WTC11 (cell line): ENCODE measurements at regions not wholly inside any gene's neighbourhood (a gene's known extent, or its start where the extent isn't known, plus 50 kb on each side); places are given as distances from the start of the nearest gene placed in this dataset.

ENCODE experiments used
- ATAC-seq: fragments of 200-7000 bp; cut with Tn5 transposase; 2 replicates; pipeline ENCODE4 v1.10.0; 2021; ENCODE audit warnings: mild to moderate bottlenecking, moderate library complexity
- CTCF ChIA-PET: fragments of 300-600 bp; sonication (Branson Sonifier 250); formaldehyde crosslinking; loops from one replicate; lab custom pipeline; 2021; ENCODE audit warnings: antibody characterized with exemption; lab: Charles Lee
- POLR2A ChIA-PET: fragments of 350-600 bp; sonication (Branson Sonifier 250); formaldehyde crosslinking; loops from one replicate; lab custom pipeline; 2021; ENCODE audit warnings: antibody characterized with exemption; lab: Charles Lee
- DNase-seq: peaks from one replicate; pipeline ENCODE4 v3.0.0; 2021; ENCODE audit warnings: low spot score
- H3K27ac Mint-ChIP-seq: 2 replicates; pipeline ENCODE4 v1.8.0; 2021; ENCODE audit warnings: mixed read lengths
- H3K27me3 Mint-ChIP-seq: 2 replicates; pipeline ENCODE4 v1.8.0; 2021; ENCODE audit warnings: low read depth, mild to moderate bottlenecking, moderate library complexity, mixed read lengths
- H3K36me3 Mint-ChIP-seq: 2 replicates; pipeline ENCODE4 v1.8.0; 2021; ENCODE audit warnings: mixed read lengths
- H3K4me1 Mint-ChIP-seq: 2 replicates; pipeline ENCODE4 v1.8.0; 2022; ENCODE audit warnings: mixed read lengths
- H3K4me3 Mint-ChIP-seq: 2 replicates; pipeline ENCODE4 v1.8.0; 2021; ENCODE audit warnings: mild to moderate bottlenecking, moderate library complexity, mixed read lengths
- H3K9me3 Mint-ChIP-seq: 2 replicates; pipeline ENCODE4 v1.8.0; 2021; ENCODE audit warnings: mixed read lengths
- CREB1 ChIP-seq: sonication (generic); formaldehyde crosslinking; IDR thresholded peaks from 2 replicates; pipeline ENCODE4 v1.8.0; 2023; ENCODE audit warnings: mild to moderate bottlenecking, missing genetic modification reagents
- E2F4 ChIP-seq: sonication (generic); formaldehyde crosslinking; IDR thresholded peaks from 2 replicates; pipeline ENCODE4 v1.8.1; 2022; ENCODE audit warnings: low read depth, mild to moderate bottlenecking, moderate library complexity, missing genetic modification reagents, borderline replicate concordance
- ESRRA ChIP-seq: sonication (generic); formaldehyde crosslinking; IDR thresholded peaks from 2 replicates; pipeline ENCODE4 v1.8.1; 2022; ENCODE audit warnings: mild to moderate bottlenecking, missing genetic modification reagents, borderline replicate concordance
- GABPB1 ChIP-seq: sonication (generic); formaldehyde crosslinking; IDR thresholded peaks from 2 replicates; pipeline ENCODE4 v1.8.1; 2023; ENCODE audit warnings: mild to moderate bottlenecking, missing genetic modification reagents
- IRF2 ChIP-seq: sonication (generic); formaldehyde crosslinking; IDR thresholded peaks from 2 replicates; pipeline ENCODE4 v1.8.0; 2022; ENCODE audit warnings: low read depth, missing genetic modification reagents, borderline replicate concordance
- MXD4 ChIP-seq: fragments of 250-450 bp; sonication (Bioruptor Pico); IDR thresholded peaks from 2 replicates; pipeline ENCODE4 v1.8.0; 2021; ENCODE audit warnings: mild to moderate bottlenecking, moderate library complexity, borderline replicate concordance
- NFATC4 ChIP-seq: fragments of 250-450 bp; sonication (Bioruptor Pico); IDR thresholded peaks from 2 replicates; pipeline ENCODE4 v1.9.0; 2021; ENCODE audit warnings: mild to moderate bottlenecking
- NR2C2 ChIP-seq: sonication (generic); formaldehyde crosslinking; IDR thresholded peaks from 2 replicates; pipeline ENCODE4 v1.8.0; 2022; ENCODE audit warnings: mild to moderate bottlenecking, missing genetic modification reagents
- RELA ChIP-seq: sonication (generic); formaldehyde crosslinking; IDR thresholded peaks from 2 replicates; pipeline ENCODE4 v1.8.1; 2022; ENCODE audit warnings: missing genetic modification reagents, mild to moderate bottlenecking, borderline replicate concordance
- SP1 ChIP-seq: sonication (generic); formaldehyde crosslinking; conservative IDR thresholded peaks from 2 replicates; pipeline ENCODE4 v1.8.1; 2022; ENCODE audit warnings: missing genetic modification reagents
- STAT6 ChIP-seq: sonication (generic); formaldehyde crosslinking; conservative IDR thresholded peaks from 2 replicates; pipeline ENCODE4 v1.8.1; 2023; ENCODE audit warnings: mild to moderate bottlenecking, low read depth, missing genetic modification reagents, moderate library complexity
- TEAD4 ChIP-seq: sonication (generic); formaldehyde crosslinking; IDR thresholded peaks from 2 replicates; pipeline ENCODE4 v1.8.0; 2022; ENCODE audit warnings: mild to moderate bottlenecking, missing genetic modification reagents
- ZBTB43 ChIP-seq: sonication (generic); formaldehyde crosslinking; IDR thresholded peaks from 2 replicates; pipeline ENCODE4 v1.8.1; 2023; ENCODE audit warnings: mild to moderate bottlenecking, missing genetic modification reagents
- TF ChIP-seq, protein P1 (sequence below): sonication (generic); formaldehyde crosslinking; IDR thresholded peaks from 2 replicates; pipeline ENCODE4 v1.8.1; 2023; ENCODE audit warnings: mild to moderate bottlenecking, missing genetic modification reagents, borderline replicate concordance
- TF ChIP-seq, protein P2 (sequence below): fragments of 250-450 bp; sonication (Bioruptor Pico); IDR thresholded peaks from 2 replicates; pipeline ENCODE4 v2.1.2; 2022; ENCODE audit warnings: mild to moderate bottlenecking, moderate library complexity
- TF ChIP-seq, protein P3 (sequence below): sonication (generic); formaldehyde crosslinking; IDR thresholded peaks from 2 replicates; pipeline ENCODE4 v1.8.0; 2022; ENCODE audit warnings: mild to moderate bottlenecking, missing genetic modification reagents

DNA sequence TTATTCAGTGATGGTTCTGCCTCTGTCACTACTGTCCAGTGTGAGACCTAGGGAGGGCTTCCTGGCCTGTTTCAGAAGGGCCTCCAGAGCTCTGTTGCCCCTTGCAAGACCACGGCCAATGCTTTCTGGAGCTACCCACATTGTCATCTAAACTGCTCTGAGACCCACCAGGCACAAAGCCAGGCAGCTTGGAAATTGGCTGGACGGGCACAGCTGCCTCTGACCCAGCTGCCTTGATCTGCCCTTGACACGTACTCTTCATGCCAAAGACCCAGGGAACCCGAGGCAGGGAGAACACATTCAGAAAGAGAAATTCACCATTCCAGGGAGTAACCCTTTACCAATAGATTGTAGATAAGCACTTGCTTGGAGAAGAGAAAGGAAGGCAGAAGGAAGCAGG lies 183.7 kb upstream of the SIX2 start:
- no peaks in the 10 kb centered on the region; the same call in 1 of the 2 replicates for H3K9me3 Mint-ChIP-seq
- ChIA-PET CTCF (no interaction called here), POLR2A (no interaction called here)
- peaks cover 10% of the 10 kb centered on the region; the same call in 1 of the 2 replicates for H3K27me3 Mint-ChIP-seq
- DNase-seq: no peak
- no peak for ATAC-seq
- no peaks in the 10 kb centered on the region for H3K36me3 Mint-ChIP-seq
- peaks cover 30% of the 10 kb centered on the region for H3K4me1 Mint-ChIP-seq
- H3K4me3 Mint-ChIP-seq: no peak overlapping the region
- no peak for TF ChIP-seq ZBTB43
- no peak overlapping the region for H3K27ac Mint-ChIP-seq

- POLR2A ChIA-PET: no interaction called here
- Mint-ChIP-seq H3K27me3 (peaks cover 10% of the 10 kb centered on the region; the same call in 1 of the 2 replicates), H3K4me3 (no peak overlapping the region), H3K36me3 (no peaks in the 10 kb centered on the region), H3K4me1 (peaks cover 30% of the 10 kb centered on the region), H3K27ac (no peak overlapping the region), H3K9me3 (no peaks in the 10 kb centered on the region; the same call in 1 of the 2 replicates)
- CTCF ChIA-PET: no interaction called here
- ATAC-seq (no peak), DNase-seq (no peak)
- TF ChIP-seq, protein P1, sequence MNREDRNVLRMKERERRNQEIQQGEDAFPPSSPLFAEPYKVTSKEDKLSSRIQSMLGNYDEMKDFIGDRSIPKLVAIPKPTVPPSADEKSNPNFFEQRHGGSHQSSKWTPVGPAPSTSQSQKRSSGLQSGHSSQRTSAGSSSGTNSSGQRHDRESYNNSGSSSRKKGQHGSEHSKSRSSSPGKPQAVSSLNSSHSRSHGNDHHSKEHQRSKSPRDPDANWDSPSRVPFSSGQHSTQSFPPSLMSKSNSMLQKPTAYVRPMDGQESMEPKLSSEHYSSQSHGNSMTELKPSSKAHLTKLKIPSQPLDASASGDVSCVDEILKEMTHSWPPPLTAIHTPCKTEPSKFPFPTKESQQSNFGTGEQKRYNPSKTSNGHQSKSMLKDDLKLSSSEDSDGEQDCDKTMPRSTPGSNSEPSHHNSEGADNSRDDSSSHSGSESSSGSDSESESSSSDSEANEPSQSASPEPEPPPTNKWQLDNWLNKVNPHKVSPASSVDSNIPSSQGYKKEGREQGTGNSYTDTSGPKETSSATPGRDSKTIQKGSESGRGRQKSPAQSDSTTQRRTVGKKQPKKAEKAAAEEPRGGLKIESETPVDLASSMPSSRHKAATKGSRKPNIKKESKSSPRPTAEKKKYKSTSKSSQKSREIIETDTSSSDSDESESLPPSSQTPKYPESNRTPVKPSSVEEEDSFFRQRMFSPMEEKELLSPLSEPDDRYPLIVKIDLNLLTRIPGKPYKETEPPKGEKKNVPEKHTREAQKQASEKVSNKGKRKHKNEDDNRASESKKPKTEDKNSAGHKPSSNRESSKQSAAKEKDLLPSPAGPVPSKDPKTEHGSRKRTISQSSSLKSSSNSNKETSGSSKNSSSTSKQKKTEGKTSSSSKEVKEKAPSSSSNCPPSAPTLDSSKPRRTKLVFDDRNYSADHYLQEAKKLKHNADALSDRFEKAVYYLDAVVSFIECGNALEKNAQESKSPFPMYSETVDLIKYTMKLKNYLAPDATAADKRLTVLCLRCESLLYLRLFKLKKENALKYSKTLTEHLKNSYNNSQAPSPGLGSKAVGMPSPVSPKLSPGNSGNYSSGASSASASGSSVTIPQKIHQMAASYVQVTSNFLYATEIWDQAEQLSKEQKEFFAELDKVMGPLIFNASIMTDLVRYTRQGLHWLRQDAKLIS (CRISPR knock-in tag): no peak
- TF ChIP-seq, protein P2, sequence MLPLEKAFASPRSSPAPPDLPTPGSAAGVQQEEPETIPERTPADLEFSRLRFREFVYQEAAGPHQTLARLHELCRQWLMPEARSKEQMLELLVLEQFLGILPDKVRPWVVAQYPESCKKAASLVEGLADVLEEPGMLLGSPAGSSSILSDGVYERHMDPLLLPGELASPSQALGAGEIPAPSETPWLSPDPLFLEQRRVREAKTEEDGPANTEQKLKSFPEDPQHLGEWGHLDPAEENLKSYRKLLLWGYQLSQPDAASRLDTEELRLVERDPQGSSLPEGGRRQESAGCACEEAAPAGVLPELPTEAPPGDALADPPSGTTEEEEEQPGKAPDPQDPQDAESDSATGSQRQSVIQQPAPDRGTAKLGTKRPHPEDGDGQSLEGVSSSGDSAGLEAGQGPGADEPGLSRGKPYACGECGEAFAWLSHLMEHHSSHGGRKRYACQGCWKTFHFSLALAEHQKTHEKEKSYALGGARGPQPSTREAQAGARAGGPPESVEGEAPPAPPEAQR (CRISPR knock-in tag): no peak
- TF ChIP-seq MXD4 (CRISPR knock-in tag): no peak
- no peak for TF ChIP-seq GABPB1 (CRISPR knock-in tag)
- no peak for TF ChIP-seq IRF2
- TF ChIP-seq NFATC4: no peak
- TF ChIP-seq SP1 (CRISPR knock-in tag): no peak
- no peak for TF ChIP-seq RELA (CRISPR knock-in tag)
- no peak for TF ChIP-seq E2F4 (CRISPR knock-in tag)
- no peak for TF ChIP-seq NR2C2 (CRISPR knock-in tag)
- TF ChIP-seq TEAD4: no peak
- no peak for TF ChIP-seq CREB1 (CRISPR knock-in tag)
- no peak for TF ChIP-seq STAT6 (CRISPR knock-in tag)
- TF ChIP-seq, protein P3, sequence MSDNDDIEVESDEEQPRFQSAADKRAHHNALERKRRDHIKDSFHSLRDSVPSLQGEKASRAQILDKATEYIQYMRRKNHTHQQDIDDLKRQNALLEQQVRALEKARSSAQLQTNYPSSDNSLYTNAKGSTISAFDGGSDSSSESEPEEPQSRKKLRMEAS: no peak
- TF ChIP-seq ESRRA (CRISPR knock-in tag): no peak
Measured at GRCh38 chr2:45192481-45192880, 183.2 kb upstream of the SIX2 start.
